ENCODE measurements at regions not wholly inside any gene's neighbourhood (a gene's known extent, or its start where the extent isn't known, plus 50 kb on each side); places are given as distances from the start of the nearest gene placed in this dataset.

DNA sequence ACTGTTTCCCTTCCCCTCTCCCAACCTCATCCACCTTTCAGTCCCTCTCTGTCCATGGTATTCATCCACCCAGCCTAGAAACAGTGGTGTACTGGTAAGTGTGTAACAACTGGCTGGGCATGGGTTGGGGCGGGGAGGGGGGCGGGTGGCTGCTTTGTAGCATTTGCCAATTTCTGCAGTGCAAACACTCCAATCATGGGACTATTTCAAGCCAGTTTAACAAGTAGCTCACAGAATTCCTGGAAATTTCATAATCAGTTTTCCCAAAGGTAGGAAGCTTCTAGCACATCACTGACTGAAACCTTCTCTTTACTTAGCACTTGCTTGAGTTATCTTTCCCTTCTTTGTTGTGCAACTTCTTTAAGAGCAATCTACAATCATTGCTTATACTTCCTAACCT lies 100.8 kb upstream of the WASF3 start:
- no peak for DNase-seq

DNA sequence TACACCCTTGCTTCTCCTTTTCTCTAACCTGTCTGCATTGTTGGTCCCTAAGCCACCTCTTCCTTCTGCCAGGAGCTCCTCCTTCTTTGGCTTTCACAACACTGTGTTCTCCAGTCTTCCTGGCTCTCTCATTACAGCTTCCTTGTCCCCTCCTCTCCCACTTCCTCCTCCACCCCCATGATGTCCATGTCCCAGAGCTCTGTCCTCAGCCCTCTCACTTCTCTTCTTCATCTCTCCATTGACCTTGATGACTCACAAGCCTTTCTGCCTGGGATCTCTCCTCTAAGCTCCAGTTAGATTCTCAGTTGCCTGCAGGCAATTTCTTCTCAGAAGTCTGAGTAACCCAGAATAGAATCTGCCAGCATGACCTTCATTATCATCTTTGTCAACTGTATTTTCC lies 100.3 kb upstream of the WASF3 start:
- no peak for DNase-seq

DNA sequence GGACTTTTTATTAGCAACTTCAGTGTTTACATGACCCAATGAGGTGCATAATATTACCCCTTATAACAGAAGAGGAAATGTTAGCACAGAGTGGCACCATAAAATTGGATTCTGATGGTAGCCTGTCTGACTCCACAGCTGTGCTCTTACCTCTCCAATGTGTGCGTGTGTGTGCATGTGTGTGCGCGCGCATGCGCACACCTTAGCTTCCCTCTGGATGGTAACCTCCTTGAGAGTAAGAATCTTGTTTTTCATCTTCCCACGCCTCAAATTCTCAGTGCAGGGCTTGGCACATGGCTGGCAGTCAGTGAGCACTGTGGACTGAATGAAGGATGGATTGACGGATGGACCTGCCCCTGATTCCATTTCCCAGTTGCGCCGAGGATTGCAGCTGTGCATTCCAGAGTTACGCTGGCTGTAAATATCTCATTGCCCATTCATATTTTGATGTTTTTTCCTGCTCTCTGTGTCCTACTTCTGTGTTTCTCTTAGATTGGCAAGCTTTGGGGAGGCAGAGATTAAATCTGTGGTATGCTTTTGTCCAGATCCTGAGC lies 99.2 kb upstream of the WASF3 start:
- no peak for DNase-seq

DNA sequence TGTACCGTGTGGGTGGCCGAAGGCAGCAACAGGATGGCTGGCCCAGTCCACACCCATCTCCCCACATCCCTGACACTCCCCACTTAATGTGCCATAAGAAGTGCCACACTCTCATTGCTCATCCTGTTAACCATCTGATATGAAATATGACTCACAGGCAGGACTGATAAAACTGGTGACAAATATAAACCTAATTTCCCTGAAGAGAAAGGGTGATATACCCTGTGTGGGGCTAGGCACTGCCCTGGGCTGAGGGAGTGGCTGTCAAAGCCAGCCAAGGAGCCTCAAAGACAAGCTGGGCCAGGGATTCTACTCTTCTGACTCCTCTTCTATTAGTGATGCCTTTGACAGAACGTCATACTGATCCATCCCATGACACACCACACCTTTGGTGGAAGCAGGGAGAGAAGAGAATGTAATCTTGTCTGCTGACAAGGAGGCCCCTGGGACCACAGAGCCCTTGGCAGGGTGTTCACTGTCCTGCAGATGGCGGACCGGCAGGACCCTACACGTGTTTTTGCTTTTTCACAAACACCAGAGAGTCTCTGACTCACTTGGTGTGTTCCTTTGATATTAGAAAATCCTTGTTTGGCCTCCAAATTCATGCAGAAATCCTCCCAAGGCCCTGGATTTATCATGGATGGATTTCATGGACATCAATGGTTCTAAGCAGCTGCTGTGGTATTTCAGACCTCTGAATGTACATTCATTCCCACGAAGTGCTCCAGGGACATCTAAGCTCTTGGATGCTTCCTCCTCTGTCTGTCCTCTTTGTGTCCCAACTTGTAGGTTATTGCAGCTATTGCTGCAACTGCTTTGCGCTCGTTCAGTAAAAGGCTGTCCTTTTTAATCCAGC lies 98.0 kb upstream of the WASF3 start:
- DNase-seq, result no peak

DNA sequence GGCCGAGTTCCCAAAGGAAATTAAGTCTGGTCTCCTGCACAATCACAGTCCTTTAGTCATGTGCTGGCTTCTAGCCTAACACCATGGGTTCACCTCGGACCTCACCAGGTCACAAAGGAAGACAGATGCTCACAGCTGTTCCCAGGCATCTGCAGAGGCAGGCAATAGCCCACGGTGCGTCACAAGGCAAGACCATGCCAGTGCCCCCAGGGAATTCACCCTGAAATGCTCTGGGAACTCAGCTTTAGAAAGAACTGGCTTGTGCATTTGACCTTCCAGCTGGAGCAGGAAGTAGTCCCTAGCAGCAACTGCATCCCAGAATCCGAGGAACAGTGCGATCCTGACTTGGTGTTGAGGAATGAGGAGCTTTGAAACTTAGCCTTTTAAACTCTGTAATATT lies 96.8 kb upstream of the WASF3 start:
- no peak for DNase-seq

DNA sequence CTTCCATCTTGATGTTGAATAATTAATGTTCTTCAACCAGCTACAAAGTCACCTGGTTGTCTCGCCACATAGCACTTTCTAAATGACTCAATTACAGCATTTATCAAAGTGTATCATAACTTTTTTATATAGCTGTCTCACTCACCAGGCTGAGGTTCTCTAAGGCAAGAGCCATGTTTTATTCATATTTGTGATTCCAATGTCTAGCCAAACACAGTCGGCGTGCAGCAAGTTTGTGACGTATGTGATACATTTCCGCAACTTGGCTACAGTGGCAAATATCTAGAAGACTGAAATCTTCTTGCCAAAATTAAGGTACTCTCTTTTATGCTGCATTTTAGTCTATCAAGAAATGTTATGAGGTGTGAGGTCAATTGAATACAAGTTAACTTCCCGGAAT lies 94.2 kb upstream of the WASF3 start:
- DNase-seq, result no peak

GRCh38 chr13:26463848-26464247 lies 93.6 kb upstream of the WASF3 start:
- no peak for DNase-seq

DNA sequence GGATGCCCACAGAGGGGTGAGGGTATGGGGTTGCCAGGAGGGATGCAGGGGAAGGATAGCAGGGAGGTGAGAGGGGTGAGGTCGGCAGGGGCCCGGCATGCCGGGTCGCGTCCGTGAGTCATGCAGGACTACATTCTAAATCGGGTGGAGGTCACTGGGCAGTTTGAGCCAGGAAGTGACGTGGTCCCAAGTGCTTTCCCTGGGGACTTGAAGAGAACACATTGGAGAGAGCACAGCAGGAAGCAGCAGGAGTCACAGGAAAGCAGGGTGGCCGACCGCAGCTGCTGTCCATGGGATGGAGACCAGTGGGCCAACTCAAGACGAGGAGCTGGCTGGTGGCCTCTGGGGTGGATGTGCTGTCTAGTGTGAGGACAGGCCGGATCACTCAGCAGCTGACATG lies 92.0 kb upstream of the WASF3 start:
- DNase-seq, result no peak

DNA sequence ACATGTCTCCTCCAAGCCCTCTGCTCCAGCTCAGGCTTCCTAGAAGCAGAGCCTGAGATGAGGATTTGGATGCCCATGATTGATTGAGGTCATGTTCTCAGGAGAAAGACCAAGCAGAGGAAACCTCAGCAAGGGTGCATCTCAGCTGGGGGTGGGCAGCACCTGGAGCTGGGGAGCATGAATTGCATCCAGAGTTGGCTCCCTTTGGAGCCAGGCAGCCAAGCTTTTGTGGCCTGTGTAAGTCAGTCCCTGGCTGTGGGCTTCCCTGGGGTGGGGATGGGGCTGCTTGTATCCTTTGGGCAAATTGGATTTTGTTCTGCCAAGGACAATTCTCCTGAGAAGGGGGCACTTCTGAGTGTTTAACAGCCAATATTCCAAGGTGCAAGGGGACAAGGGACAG lies 91.5 kb upstream of the WASF3 start:
- no peak for DNase-seq

GRCh38 chr13:26468265-26468801 lies 89.2 kb upstream of the WASF3 start:
- peak; percentile 13 to 25 for DNase-seq

DNA sequence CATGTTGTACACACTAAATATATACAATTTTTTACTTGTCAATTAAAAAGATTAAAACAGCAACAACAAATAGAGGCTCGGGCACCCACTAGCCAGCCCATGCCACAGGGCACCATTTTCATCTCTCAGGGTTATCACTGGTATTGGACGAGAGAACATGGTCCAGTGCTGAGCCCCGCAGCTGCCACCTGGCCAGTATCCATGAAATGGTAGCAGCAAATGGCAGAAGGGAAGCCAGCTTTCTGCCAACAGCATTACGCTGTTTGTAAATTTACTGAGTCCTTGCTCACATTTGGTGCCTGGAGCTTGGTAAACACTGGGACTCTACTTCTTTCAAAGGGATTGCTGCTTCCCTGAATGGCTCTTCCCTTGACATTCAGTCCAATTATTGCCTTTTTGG lies 87.9 kb upstream of the WASF3 start:
- peak in 1 of 2 experiments; percentile 37 for DNase-seq

GRCh38 chr13:26471807-26472206 lies 85.7 kb upstream of the WASF3 start:
- DNase-seq, result no peak

- DNase-seq, result peak in 1 of 2 experiments; percentile 44
Observed at GRCh38 chr13:26473571-26474230, 83.8 kb upstream of the WASF3 start.

DNA sequence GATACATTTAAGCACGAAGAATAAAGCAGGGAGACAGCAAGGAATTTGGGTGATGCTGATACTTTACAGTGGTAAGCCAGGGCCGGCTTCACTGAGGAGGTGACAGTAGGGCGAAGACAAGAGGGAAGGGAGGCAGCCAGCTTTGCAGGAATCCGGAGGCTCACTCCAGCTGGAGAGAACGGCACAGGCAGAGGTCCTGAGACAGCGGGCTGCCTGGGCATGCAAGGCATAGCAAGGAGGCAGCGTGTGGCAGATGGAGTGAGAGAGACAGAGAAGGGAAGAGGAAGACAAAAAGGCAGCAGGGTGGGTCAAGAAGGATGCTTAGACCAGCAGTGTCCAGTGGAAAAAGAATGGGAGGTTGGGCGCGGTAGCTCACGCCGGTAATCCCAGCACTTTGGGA lies 83.2 kb upstream of the WASF3 start:
- no peak for DNase-seq

DNA sequence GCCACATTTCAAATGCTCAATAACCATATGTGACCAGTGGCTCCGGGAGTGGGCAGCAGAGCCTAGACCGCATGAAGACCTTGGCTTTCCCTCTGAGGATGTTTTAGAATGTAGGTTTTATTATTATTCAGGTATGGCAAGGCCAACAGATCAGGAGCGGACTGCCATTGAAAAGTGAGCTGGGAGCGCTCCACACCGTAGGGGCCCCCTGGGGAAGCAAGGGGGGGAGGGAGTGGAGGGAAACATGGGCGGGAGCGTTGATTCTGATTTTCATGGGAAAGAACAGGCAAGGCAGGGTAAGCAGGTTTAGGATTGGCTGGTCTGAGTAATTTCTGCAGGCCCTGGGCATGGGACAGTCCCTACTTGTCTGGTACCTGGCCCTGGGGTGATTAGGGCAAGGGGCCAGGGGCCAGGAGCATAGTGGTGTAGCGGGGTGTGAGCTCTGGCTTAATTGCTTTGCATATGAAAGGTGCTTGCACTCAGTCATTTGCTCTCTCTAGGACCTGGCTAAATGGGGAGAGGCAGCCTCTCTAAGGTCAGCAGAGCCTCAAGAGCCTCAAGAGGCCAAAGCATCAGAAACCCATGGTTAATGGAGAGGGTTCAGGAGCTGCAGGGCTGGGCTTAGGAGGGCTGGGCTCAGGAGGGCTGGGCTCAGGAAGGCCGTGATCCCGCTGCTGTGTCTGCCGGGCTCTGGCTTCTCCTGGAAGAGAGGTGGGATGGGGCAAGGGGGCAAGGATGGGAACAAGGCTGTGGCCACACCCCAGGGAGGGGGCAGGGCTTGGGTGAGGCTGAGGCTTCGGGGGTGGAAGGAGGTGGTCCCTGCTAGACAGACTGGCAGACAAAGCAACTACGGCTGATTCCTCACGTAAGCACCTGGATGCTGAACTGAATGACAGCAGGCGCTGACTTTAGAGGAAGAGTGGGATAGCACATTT lies 82.0 kb upstream of the WASF3 start:
- DNase-seq, result no peak

DNA sequence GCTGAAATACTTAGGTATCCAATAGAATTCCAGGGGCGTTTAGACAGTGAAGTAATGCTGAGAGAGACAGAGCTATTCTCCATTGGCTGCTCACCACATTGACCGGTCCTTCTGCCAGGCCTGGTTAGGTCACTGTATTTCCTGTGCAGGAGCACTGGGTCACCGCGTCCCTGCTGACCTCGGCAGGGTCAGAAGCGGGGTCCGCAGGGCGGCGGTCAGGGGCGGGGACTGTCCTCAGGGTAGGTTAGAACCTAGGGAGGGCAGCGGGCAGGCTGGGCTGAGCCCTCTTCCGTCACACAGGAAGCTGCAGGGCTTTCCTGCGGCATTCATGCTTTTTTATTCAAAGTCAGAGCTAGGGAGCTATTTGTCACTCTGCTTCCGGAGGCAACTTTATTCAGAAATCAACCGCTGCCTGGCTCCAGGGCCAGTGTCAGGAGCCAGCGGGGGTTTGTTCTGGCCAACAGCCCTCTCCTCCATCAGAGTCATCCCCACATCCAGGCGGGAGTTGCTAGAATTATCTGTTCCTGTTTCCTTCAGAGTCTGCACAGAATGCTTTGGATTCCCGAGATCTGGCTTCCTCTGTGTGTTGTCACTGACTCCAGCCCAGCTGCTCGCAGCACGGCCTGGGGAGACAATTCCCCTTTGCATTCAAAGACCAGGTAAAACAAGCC lies 81.2 kb upstream of the WASF3 start:
- no peak for DNase-seq

DNA sequence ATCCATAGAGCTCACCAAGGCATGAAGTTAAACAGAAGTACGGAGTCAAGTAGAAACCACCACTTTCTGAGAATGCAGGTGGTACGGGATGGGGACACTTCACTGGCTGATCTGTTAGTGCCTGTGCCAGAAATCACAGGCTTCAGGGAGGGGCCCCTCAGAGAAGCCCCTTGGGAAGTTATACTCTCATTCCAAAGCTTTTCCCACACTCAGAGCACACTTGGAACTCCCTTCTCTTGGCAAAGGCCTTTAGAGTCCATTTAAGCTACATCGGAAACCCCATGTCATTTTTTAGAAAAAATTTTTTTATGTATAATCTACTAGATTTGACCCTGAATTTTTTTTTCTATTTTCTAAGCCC lies 80.7 kb upstream of the WASF3 start:
- no peak for DNase-seq

- DNase-seq, result no peak
Observed at GRCh38 chr13:26477681-26478080, 79.8 kb upstream of the WASF3 start.

GRCh38 chr13:26480246-26480855 lies 77.1 kb upstream of the WASF3 start:
- DNase-seq, result no peak

- DNase-seq, result peak in 1 of 2 experiments; percentile 35
Observed at GRCh38 chr13:26482451-26483197, 74.9 kb upstream of the WASF3 start.

GRCh38 chr13:26483546-26483945 lies 73.9 kb upstream of the WASF3 start:
- no peak for DNase-seq
